HEK293 (cell line): ENCODE measurements at regions not wholly inside any gene's neighbourhood (a gene's known extent, or its start where the extent isn't known, plus 50 kb on each side); places are given as distances from the start of the nearest gene placed in this dataset.

Experiments
- CTCF ChIA-PET: fragments of 350-600 bp; formaldehyde crosslinking; extraction: SDS; loops from one replicate; lab custom pipeline; 2021; ENCODE audit warnings: antibody characterized with exemption; lab: Yijun Ruan, JAX
- POLR2A ChIA-PET: fragments of 300-600 bp; formaldehyde crosslinking; extraction: SDS; loops from one replicate; lab custom pipeline; 2020; ENCODE audit warnings: antibody characterized with exemption, inconsistent platforms; lab: Yijun Ruan, JAX
- H3K27ac ChIP-seq: fragments of 200-500 bp; sonication (Bioruptor generic); 2 replicates; pipeline ENCODE4 v1.5.1; 2014; ENCODE audit warnings: low read depth, low read length, control low read depth, inconsistent platforms; ENCODE audit errors: extremely low read depth
- H3K36me3 ChIP-seq, 2 experiments: fragments of 200-500 bp in 1 of 2; sonication (Bioruptor generic) in 1 of 2; 1 replicate in 1 of 2; 2 replicates in 1 of 2; pipeline ENCODE4 v1.5.1; 2014 to 2017; ENCODE audit warnings: inconsistent platforms in 2 of 2, low read length in 2 of 2; ENCODE audit not compliant: control insufficient read depth in 2 of 2, insufficient read depth in 1 of 2
- H3K4me1 ChIP-seq: fragments of 200-500 bp; sonication (Bioruptor generic); 2 replicates; pipeline ENCODE4 v1.5.1; 2014; ENCODE audit warnings: mild to moderate bottlenecking, low read length, inconsistent platforms; ENCODE audit not compliant: control insufficient read depth, insufficient read depth
- H3K4me3 ChIP-seq: 2 replicates; pipeline ENCODE4 v1.5.1; 2011; ENCODE audit warnings: low read depth, mild to moderate bottlenecking, control low read depth, low read length, moderate library complexity
- H3K9me3 ChIP-seq: fragments of 200-500 bp; sonication (Bioruptor generic); 2 replicates; pipeline ENCODE4 v1.5.1; 2014; ENCODE audit warnings: low read depth, low read length, inconsistent platforms; ENCODE audit not compliant: control insufficient read depth, insufficient read depth
- BCL11B ChIP-seq: fragments of 450-650 bp; formaldehyde crosslinking; IDR thresholded peaks from 2 replicates; pipeline ENCODE4 v1.5.1; 2016; ENCODE audit warnings: low read depth, missing biosample characterization, missing genetic modification characterization
- BCL6B ChIP-seq: fragments of 450-650 bp; formaldehyde crosslinking; IDR thresholded peaks from 2 replicates; pipeline ENCODE4 v1.5.1; 2017; ENCODE audit warnings: missing biosample characterization, missing genetic modification characterization
- MEIS1 ChIP-seq: sonication (generic); formaldehyde crosslinking; IDR thresholded peaks from 2 replicates; pipeline ENCODE4 v1.8.1; 2022; ENCODE audit warnings: missing genetic modification reagents, mild to moderate bottlenecking, borderline replicate concordance
- TSHZ1 ChIP-seq: fragments of 450-650 bp; formaldehyde crosslinking; IDR thresholded peaks from 2 replicates; pipeline ENCODE4 v1.5.1; 2016; ENCODE audit warnings: missing biosample characterization, missing genetic modification characterization, borderline replicate concordance
- WT1 ChIP-seq: fragments of 450-650 bp; formaldehyde crosslinking; IDR thresholded peaks from 2 replicates; pipeline ENCODE4 v1.5.1; 2016; ENCODE audit warnings: missing biosample characterization, missing genetic modification characterization
- ZFP37 ChIP-seq: fragments of 450-650 bp; formaldehyde crosslinking; IDR thresholded peaks from 2 replicates; pipeline ENCODE4 v1.5.1; 2016; ENCODE audit warnings: missing biosample characterization, missing genetic modification characterization
- ZFP69B ChIP-seq: fragments of 450-650 bp; formaldehyde crosslinking; IDR thresholded peaks from 2 replicates; pipeline ENCODE4 v1.5.1; 2016; ENCODE audit warnings: missing biosample characterization, missing genetic modification characterization
- ZNF155 ChIP-seq: fragments of 450-650 bp; formaldehyde crosslinking; IDR thresholded peaks from 2 replicates; pipeline ENCODE4 v1.5.1; 2016; ENCODE audit warnings: missing biosample characterization, missing genetic modification characterization
- ZNF23 ChIP-seq: fragments of 450-650 bp; formaldehyde crosslinking; IDR thresholded peaks from 2 replicates; pipeline ENCODE4 v1.5.1; 2016; ENCODE audit warnings: missing biosample characterization, missing genetic modification characterization, borderline replicate concordance
- ZNF280C ChIP-seq: fragments of 450-650 bp; formaldehyde crosslinking; IDR thresholded peaks from 2 replicates; pipeline ENCODE4 v1.5.1; 2016; ENCODE audit warnings: missing biosample characterization, missing genetic modification characterization
- ZNF530 ChIP-seq: fragments of 450-650 bp; formaldehyde crosslinking; IDR thresholded peaks from 2 replicates; pipeline ENCODE4 v1.5.1; 2016; ENCODE audit warnings: low read depth, missing biosample characterization, missing genetic modification characterization
- ZNF561 ChIP-seq: fragments of 450-650 bp; IDR thresholded peaks from 2 replicates; pipeline ENCODE4 v1.5.1; 2018; ENCODE audit warnings: missing biosample characterization, missing genetic modification characterization, borderline replicate concordance
- ZNF600 ChIP-seq: fragments of 450-650 bp; formaldehyde crosslinking; IDR thresholded peaks from 2 replicates; pipeline ENCODE4 v1.5.1; 2016; ENCODE audit warnings: missing biosample characterization, missing genetic modification characterization
- ZNF629 ChIP-seq: fragments of 450-650 bp; formaldehyde crosslinking; IDR thresholded peaks from 2 replicates; pipeline ENCODE4 v1.5.1; 2017; ENCODE audit warnings: missing biosample characterization, missing genetic modification characterization
- ZNF639 ChIP-seq: fragments of 450-650 bp; formaldehyde crosslinking; IDR thresholded peaks from 2 replicates; pipeline ENCODE4 v1.5.1; 2016; ENCODE audit warnings: missing biosample characterization, missing genetic modification characterization
- ZNF692 ChIP-seq: fragments of 450-650 bp; formaldehyde crosslinking; IDR thresholded peaks from 2 replicates; pipeline ENCODE4 v1.5.1; 2016; ENCODE audit warnings: missing biosample characterization, missing genetic modification characterization
- ZNF701 ChIP-seq: fragments of 450-650 bp; formaldehyde crosslinking; IDR thresholded peaks from 2 replicates; pipeline ENCODE4 v1.5.1; 2016; ENCODE audit warnings: missing biosample characterization, missing genetic modification characterization
- ZNF792 ChIP-seq: fragments of 450-650 bp; formaldehyde crosslinking; IDR thresholded peaks from 2 replicates; pipeline ENCODE4 v1.5.1; 2016; ENCODE audit warnings: missing biosample characterization, missing genetic modification characterization
- ZSCAN18 ChIP-seq: fragments of 450-650 bp; formaldehyde crosslinking; IDR thresholded peaks from 2 replicates; pipeline ENCODE4 v1.5.1; 2016; ENCODE audit warnings: missing biosample characterization, missing genetic modification characterization
- ZSCAN5A ChIP-seq: fragments of 450-650 bp; formaldehyde crosslinking; IDR thresholded peaks from 2 replicates; pipeline ENCODE4 v1.5.1; 2016; ENCODE audit warnings: missing biosample characterization, missing genetic modification characterization

- H3K9me3 ChIP-seq, result no peaks in the 10 kb centered on the region
- H3K36me3 ChIP-seq, result no peaks in the 10 kb centered on the region
- H3K4me1 ChIP-seq, result peaks cover 18% of the 10 kb centered on the region
- H3K4me3 ChIP-seq, result no peak overlapping the region
- ChIA-PET POLR2A (no interaction called here), CTCF (interaction anchor here (0.7 kb wide), 2 partner anchors 9 to 285 kb away, joined by 3 to 4 read pairs; no protein-coding TSS in a partner anchor)
- no peak overlapping the region for H3K27ac ChIP-seq
- TF ChIP-seq ZSCAN18 (no peak), BCL11B (tag by site-specific recombination) (no peak), ZFP37 (no peak), ZNF23 (tag by site-specific recombination) (no peak), ZNF701 (tag by site-specific recombination) (no peak), TSHZ1 (tag by site-specific recombination) (no peak), ZNF692 (no peak), ZNF530 (tag by site-specific recombination) (no peak), ZNF155 (tag by site-specific recombination) (no peak), ZNF600 (tag by site-specific recombination) (no peak)
Observed at GRCh38 chr18:6602365-6602764, 127.2 kb upstream of the ARHGAP28 start.

GRCh38 chr18:6604573-6604941 is 125.0 kb upstream of the ARHGAP28 start:
- POLR2A ChIA-PET, result interaction anchor here (0.7 kb wide), 1 partner anchor 8 kb away, joined by 6 read pairs; no protein-coding TSS in a partner anchor
- H3K9me3 ChIP-seq, result no peaks in the 10 kb centered on the region
- CTCF ChIA-PET, result interaction anchor here (0.6 to 1.5 kb wide), 9 partner anchors 15 to 1012 kb away, joined by 3 to 7 read pairs (median 3); no protein-coding TSS in a partner anchor
- TF ChIP-seq WT1 (tag by site-specific recombination), result no peak
- no peak for TF ChIP-seq ZNF792 (tag by site-specific recombination)
- no peak for TF ChIP-seq ZNF629 (tag by site-specific recombination)
- TF ChIP-seq ZSCAN5A, result no peak
- TF ChIP-seq MEIS1 (CRISPR knock-in tag), result no peak
- TF ChIP-seq BCL6B, result no peak
- TF ChIP-seq ZNF639, result no peak
- no peak for TF ChIP-seq ZFP69B (tag by site-specific recombination)
- TF ChIP-seq ZNF561 (tag by site-specific recombination), result no peak
- no peak for TF ChIP-seq ZNF692
- no peak for TF ChIP-seq ZNF280C (tag by site-specific recombination)

More at GRCh38 chr18:6604573-6604941, 125.0 kb upstream of the ARHGAP28 start:
- H3K4me1 ChIP-seq, result peaks cover 18% of the 10 kb centered on the region
- no peak overlapping the region for H3K4me3 ChIP-seq
- H3K27ac ChIP-seq, result no peak overlapping the region
- H3K36me3 ChIP-seq, result no peaks in the 10 kb centered on the region
